Prostate gland (tissue), 2 donors: ENCODE measurements at regions not wholly inside any gene's neighbourhood (a gene's known extent, or its start where the extent isn't known, plus 50 kb on each side); places are given as distances from the start of the nearest gene placed in this dataset.

Experiments
- DNase-seq: peaks from one replicate; pipeline ENCODE4 v3.0.0-alpha.2; 2019; ENCODE audit warnings: low spot score
- H3K27ac ChIP-seq, 2 donors: fragments of 200-600 bp; sonication (generic); 2 replicates each; pipeline ENCODE4 v1.5.1; 2017 to 2019
- H3K27me3 ChIP-seq: fragments of 200-600 bp; sonication (generic); replicated peaks from 2 replicates; pipeline ENCODE4 v1.5.1; 2019; ENCODE audit not compliant: insufficient read depth
- H3K36me3 ChIP-seq, 2 donors: fragments of 200-600 bp; sonication (generic); 1 replicate in 1 of 2; 2 replicates in 1 of 2; pipeline versions ENCODE4 v1.5.1 to v1.8.1; 2017 to 2019
- H3K4me1 ChIP-seq: fragments of 200-600 bp; sonication (generic); replicated peaks from 2 replicates; pipeline ENCODE4 v1.5.1; 2019
- H3K4me3 ChIP-seq, 2 donors: fragments of 200-600 bp; sonication (generic); 2 replicates each; pipeline ENCODE4 v1.5.1; 2017 to 2019
- H3K9me3 ChIP-seq: fragments of 200-600 bp; sonication (generic); 2 replicates; pipeline ENCODE4 v1.5.1; 2017
- POLR2A ChIP-seq: fragments of 450-650 bp; IDR thresholded peaks from one replicate; pipeline ENCODE4 v1.6.1; 2016; ENCODE audit warnings: antibody characterized with exemption, mild to moderate bottlenecking
- POLR2AphosphoS5 ChIP-seq: sonication (generic); formaldehyde crosslinking; IDR thresholded peaks from one replicate; pipeline ENCODE4 v1.6.1; 2017; ENCODE audit warnings: antibody characterized with exemption
- WGBS: methylation state at CpG from one replicate; pipeline ENCODE4 v1.1.5; 2018; 5-methylcytosine and 5-hydroxymethylcytosine counted together
- intact Hi-C: fragments of 100-400 bp; cut with DNase I; formaldehyde crosslinking; loops from one replicate; pipeline ENCODE4 v1.14.2; 2022
- TF ChIP-seq, protein P1 (sequence below), 4 experiments: fragments of 200-600 bp in 2 of 4; fragments of 450-650 bp in 2 of 4; sonication (generic) in 2 of 4; IDR thresholded peaks; 1 replicate in 3 of 4; 2 replicates in 1 of 4; pipeline ENCODE4 v1.5.1; 2016 to 2019; ENCODE audit warnings: antibody characterized with exemption in 4 of 4, mild to moderate bottlenecking in 2 of 4, moderate library complexity in 2 of 4

DNA sequence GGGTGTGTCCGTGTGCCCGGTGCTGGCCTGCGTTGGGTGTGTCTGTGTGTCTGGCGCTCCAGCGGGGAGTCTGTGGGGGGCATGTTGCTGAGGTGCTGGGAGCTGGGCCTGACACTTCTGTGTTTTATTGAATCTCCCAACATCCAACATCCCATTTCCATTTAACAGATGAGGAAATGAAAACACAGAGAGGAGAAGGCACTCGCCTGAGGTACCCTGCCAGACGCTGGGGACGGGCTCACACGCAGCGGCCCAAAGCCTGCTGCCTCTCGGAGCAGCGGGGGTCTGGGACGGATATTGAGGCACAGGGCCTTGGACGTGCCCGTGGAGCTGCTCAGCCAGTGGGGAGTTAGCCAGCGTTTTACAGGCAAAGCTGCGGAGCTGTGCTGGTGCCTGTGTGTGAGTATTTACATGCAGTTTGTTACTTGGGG, 133.9 kb downstream of the DNAJB6 start:
- H3K36me3 ChIP-seq = no peaks in the 10 kb centered on the region
- no peak overlapping the region for H3K4me3 ChIP-seq
- peaks cover 3% of the 10 kb centered on the region for H3K27me3 ChIP-seq
- no peaks in the 10 kb centered on the region for H3K9me3 ChIP-seq
- no peak overlapping the region for H3K27ac ChIP-seq
- intact Hi-C loops = no loop called here
- TF ChIP-seq POLR2A (no peak), POLR2AphosphoS5 (no peak)
- TF ChIP-seq, protein P1, sequence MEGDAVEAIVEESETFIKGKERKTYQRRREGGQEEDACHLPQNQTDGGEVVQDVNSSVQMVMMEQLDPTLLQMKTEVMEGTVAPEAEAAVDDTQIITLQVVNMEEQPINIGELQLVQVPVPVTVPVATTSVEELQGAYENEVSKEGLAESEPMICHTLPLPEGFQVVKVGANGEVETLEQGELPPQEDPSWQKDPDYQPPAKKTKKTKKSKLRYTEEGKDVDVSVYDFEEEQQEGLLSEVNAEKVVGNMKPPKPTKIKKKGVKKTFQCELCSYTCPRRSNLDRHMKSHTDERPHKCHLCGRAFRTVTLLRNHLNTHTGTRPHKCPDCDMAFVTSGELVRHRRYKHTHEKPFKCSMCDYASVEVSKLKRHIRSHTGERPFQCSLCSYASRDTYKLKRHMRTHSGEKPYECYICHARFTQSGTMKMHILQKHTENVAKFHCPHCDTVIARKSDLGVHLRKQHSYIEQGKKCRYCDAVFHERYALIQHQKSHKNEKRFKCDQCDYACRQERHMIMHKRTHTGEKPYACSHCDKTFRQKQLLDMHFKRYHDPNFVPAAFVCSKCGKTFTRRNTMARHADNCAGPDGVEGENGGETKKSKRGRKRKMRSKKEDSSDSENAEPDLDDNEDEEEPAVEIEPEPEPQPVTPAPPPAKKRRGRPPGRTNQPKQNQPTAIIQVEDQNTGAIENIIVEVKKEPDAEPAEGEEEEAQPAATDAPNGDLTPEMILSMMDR (IDR thresholded peaks at IDR 0.05) = no peak
- H3K4me1 ChIP-seq = no peaks in the 10 kb centered on the region
- 91% methylated on average over 16 of the region's 17 CpGs for WGBS
- no peak for DNase-seq

DNA sequence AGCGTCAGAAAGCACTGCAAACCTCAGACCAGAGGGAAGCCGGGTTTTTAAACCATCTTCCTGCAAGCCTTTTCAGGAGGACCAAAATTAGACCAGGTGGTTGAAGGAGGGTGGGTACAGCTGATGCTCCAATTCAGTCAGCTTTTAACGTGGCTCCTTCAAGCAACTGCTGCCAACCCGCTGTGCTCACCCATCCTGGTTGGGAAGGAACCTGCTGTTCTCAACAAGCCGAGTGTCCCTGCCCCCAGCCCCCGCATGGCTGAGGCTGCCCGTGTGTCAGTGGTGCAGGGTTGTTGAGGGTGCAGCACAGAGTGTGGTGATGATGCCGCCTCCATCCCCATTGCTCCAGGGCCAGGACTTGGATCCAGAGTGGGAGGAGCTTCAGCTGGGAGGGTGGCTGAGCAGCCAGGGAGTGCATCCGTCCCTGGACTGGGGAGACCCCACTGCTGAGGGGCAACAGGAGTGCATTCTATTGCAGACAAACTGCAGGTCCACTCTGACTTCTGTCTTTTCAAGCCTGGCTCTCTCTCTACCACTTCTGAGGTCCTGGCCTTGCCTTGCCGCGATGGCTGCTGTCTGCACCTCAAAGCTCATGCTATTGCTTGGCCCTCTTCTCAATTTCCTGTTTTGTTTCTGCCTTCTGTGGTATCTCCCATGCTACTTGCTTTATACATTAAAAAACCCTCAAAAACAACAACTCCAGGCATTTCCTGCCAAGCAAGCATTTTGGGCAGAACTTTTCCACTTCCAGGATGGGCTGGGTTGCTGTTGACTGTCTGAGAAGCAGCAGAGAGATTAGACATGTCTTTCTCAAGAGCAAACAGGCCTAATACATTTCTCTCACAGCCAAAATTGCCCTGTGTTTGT, 134.7 kb downstream of the DNAJB6 start:
- no peak overlapping the region for H3K27ac ChIP-seq
- DNase-seq = no peak
- H3K4me3 ChIP-seq = no peak overlapping the region
- intact Hi-C loops = no loop called here
- TF ChIP-seq, protein P1 (IDR thresholded peaks at IDR 0.05) = no peak
- no peak for TF ChIP-seq POLR2A
- no peak for TF ChIP-seq POLR2AphosphoS5
- H3K4me1 ChIP-seq = no peaks in the 10 kb centered on the region
- H3K36me3 ChIP-seq = no peaks in the 10 kb centered on the region
- peaks cover 6% of the 10 kb centered on the region for H3K27me3 ChIP-seq
- H3K9me3 ChIP-seq = no peaks in the 10 kb centered on the region
- 75% methylated on average over 11 of the region's 11 CpGs for WGBS

DNA sequence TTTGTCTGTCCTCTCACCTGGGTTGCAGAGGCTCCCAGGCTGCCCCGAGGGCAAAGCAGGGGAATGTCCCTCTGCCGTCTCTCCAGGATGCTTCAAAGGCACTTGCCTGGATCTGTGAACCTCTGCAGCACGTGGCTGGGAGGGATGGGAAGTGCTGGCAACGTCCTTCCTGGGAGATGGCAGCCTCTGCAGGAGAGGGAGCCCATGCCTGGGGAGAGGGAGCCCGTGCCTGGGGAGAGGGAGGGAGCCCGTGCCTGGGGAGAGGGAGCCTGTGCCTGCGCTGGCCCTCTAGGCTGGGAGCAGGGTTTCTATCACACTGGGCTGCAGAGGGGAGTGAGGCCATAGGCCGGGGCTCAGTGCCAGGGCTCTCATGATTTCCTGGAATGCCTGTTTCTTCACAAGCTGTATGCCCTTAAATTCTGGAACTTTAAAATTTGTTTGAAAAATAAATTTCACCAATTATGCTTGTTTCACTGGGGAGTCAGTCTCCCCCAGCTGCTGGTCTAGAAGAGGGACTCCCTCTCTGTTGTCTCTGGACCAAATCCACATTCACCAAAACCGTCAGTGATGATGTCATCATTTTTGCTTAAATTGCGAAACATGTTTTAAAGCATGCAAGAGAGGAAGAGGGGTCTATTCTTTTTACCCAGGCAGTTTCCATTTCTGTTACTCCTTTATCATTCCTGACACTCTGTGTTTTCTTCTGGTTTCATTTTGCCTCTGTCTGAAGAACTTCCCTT, 135.7 kb downstream of the DNAJB6 start:
- Histone ChIP-seq H3K36me3 (no peaks in the 10 kb centered on the region), H3K4me1 (no peaks in the 10 kb centered on the region), H3K9me3 (no peaks in the 10 kb centered on the region), H3K27me3 (peaks cover 3% of the 10 kb centered on the region), H3K27ac (no peak overlapping the region), H3K4me3 (no peak overlapping the region)
- intact Hi-C loops = no loop called here
- TF ChIP-seq, protein P1 (IDR thresholded peaks at IDR 0.05) = no peak
- TF ChIP-seq POLR2A (no peak), POLR2AphosphoS5 (no peak)
- DNase-seq = no peak
- 70% methylated on average over 9 of the region's 10 CpGs for WGBS

DNA sequence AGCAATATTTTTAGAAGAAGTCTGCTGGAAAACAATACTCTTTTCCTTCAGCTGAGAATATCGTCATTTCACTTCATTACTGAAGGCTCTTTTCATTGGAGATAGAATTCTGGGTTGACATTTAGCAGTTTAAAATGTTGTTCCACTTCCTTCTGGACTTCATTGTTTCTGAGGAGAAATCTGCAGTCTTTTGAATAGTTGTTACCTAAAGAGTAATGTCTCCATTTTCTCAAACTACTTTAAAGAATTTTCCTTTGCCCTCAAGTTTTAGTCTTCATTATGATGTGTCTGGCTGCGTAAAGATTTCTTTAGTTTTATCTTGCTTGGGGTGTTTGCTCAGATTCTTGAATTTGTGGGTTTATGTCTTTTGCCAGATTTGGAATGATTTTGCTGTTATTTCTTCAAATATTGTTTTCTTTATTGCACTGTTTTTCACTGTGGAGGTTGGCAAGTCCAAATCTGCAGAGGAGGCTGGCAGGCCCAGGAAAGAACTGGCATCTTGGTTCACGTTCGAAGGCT, 136.3 kb downstream of the DNAJB6 start:
- Histone ChIP-seq H3K27me3 (peaks cover 3% of the 10 kb centered on the region), H3K4me3 (no peak overlapping the region), H3K4me1 (no peaks in the 10 kb centered on the region), H3K9me3 (no peaks in the 10 kb centered on the region), H3K27ac (no peak overlapping the region), H3K36me3 (no peaks in the 10 kb centered on the region)
- no peak for DNase-seq
- intact Hi-C loops = no loop called here
- TF ChIP-seq, protein P1 (IDR thresholded peaks at IDR 0.05) = no peak
- TF ChIP-seq POLR2A (no peak), POLR2AphosphoS5 (no peak)
- WGBS = 80% methylated on average over 4 of the region's 4 CpGs
